Spleen (tissue), 7 donors: ENCODE measurements at regions not wholly inside any gene's neighbourhood (a gene's known extent, or its start where the extent isn't known, plus 50 kb on each side); places are given as distances from the start of the nearest gene placed in this dataset.

ENCODE experiments used
- POLR2A ChIP-seq, 3 donors: fragments of 450-650 bp; IDR thresholded peaks; one replicate each; pipeline ENCODE4 v1.5.1; 2017; ENCODE audit warnings: antibody characterized with exemption in 3 of 3, mild to moderate bottlenecking in 1 of 3
- TF ChIP-seq, protein P1 (sequence below), 11 experiments: fragments of 200-600 bp in 7 of 11; fragments of 450-650 bp in 4 of 11; sonication (generic) in 4 of 11; IDR thresholded peaks in 8 of 11; conservative IDR thresholded peaks in 3 of 11; 1 replicate in 7 of 11; 2 replicates in 4 of 11; pipeline versions ENCODE4 v1.4.0 to v1.8.0; 2016 to 2021; ENCODE audit warnings: antibody characterized with exemption in 11 of 11, inconsistent platforms in 4 of 11, mild to moderate bottlenecking in 1 of 11
- donor health status: DM: no; HTN: no; CAD: no; lungs with moderate emphysema.
- donor health status: DM: no; HTN: no; CAD: no.
- donor health status: DM: no; HTN: no; CAD: no.

DNA sequence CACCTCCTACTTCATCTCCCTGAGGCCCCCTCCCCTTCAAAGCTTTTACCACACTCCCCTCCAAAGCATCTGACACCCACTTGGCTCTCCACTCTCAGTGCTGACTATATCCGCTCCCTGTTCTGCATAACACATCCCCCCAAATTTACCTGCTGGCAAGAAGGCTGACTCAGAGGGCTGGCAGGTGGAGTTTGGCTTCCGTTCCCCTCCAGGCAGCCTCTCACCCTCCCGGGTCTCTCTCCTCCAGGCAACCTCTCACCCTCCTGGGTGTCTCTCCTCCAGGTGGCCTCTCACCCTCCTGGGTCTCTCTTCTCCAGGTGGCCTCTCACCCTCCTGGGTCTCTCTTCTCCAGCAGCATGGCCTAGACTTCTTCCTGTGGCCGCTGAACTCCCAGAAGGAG lies 562.1 kb downstream of the NPHP4 start:
- TF ChIP-seq, protein P1, sequence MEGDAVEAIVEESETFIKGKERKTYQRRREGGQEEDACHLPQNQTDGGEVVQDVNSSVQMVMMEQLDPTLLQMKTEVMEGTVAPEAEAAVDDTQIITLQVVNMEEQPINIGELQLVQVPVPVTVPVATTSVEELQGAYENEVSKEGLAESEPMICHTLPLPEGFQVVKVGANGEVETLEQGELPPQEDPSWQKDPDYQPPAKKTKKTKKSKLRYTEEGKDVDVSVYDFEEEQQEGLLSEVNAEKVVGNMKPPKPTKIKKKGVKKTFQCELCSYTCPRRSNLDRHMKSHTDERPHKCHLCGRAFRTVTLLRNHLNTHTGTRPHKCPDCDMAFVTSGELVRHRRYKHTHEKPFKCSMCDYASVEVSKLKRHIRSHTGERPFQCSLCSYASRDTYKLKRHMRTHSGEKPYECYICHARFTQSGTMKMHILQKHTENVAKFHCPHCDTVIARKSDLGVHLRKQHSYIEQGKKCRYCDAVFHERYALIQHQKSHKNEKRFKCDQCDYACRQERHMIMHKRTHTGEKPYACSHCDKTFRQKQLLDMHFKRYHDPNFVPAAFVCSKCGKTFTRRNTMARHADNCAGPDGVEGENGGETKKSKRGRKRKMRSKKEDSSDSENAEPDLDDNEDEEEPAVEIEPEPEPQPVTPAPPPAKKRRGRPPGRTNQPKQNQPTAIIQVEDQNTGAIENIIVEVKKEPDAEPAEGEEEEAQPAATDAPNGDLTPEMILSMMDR (IDR thresholded peaks at IDR 0.05 in 8 of 11, conservative IDR thresholded peaks at IDR 0.05 in 3 of 11) = no peak
- TF ChIP-seq POLR2A (IDR thresholded peaks at IDR 0.05) = no peak
